Lung (tissue), 11 donors: ENCODE measurements at regions not wholly inside any gene's neighbourhood (a gene's known extent, or its start where the extent isn't known, plus 50 kb on each side); places are given as distances from the start of the nearest gene placed in this dataset.

Source experiments
- ATAC-seq: fragments of 200-7000 bp; cut with Tn5 transposase; one replicate; pipeline ENCODE4 v1.9.1; 2020; ENCODE audit warnings: moderate number of reproducible peaks; ENCODE audit not compliant: insufficient read depth, low FRiP score
- DNase-seq, 3 donors: peaks; one replicate each; pipeline ENCODE4 v3.0.0-alpha.2; 2013 to 2017
- H3K27ac ChIP-seq, 2 donors: one replicate each; pipeline ENCODE4 v1.5.1; 2013; ENCODE audit warnings: mild to moderate bottlenecking in 2 of 2, moderate library complexity in 2 of 2, control low read depth in 1 of 2, inconsistent platforms in 1 of 2, low read depth in 1 of 2, low read length in 1 of 2
- H3K27me3 ChIP-seq, 3 donors: one replicate each; pipeline ENCODE4 v1.5.1; 2013; ENCODE audit warnings: low read length in 2 of 3; ENCODE audit not compliant: control insufficient read depth in 3 of 3, insufficient read depth in 3 of 3
- H3K36me3 ChIP-seq, 4 donors: one replicate each; pipeline ENCODE4 v1.5.1; 2013; ENCODE audit warnings: low read length in 4 of 4, mild to moderate bottlenecking in 1 of 4, moderate library complexity in 1 of 4; ENCODE audit not compliant: control insufficient read depth in 4 of 4, insufficient read depth in 4 of 4
- H3K4me1 ChIP-seq, 5 donors: one replicate each; pipeline ENCODE4 v1.5.1; 2013; ENCODE audit warnings: low read length in 5 of 5, mild to moderate bottlenecking in 2 of 5, moderate library complexity in 1 of 5; ENCODE audit not compliant: control insufficient read depth in 5 of 5, insufficient read depth in 5 of 5
- H3K4me3 ChIP-seq: one replicate; pipeline ENCODE4 v1.5.1; 2013; ENCODE audit warnings: mild to moderate bottlenecking, control low read depth, moderate library complexity
- H3K9ac ChIP-seq, 2 donors: one replicate each; pipeline ENCODE4 v1.5.1; 2013; ENCODE audit warnings: low read length in 2 of 2, control low read depth in 1 of 2; ENCODE audit not compliant: insufficient read depth in 1 of 2
- H3K9me3 ChIP-seq, 4 donors: one replicate each; pipeline ENCODE4 v1.5.1; 2013; ENCODE audit warnings: low read length in 3 of 4, mild to moderate bottlenecking in 1 of 4, moderate library complexity in 1 of 4; ENCODE audit not compliant: control insufficient read depth in 4 of 4, insufficient read depth in 3 of 4
- CTCF ChIP-seq: IDR thresholded peaks from 2 replicates; pipeline ENCODE4 v1.5.1; 2012; ENCODE audit warnings: mild to moderate bottlenecking; ENCODE audit errors: control extremely low read depth, extremely low read depth
- WGBS, 2 donors: extraction: QIAGEN DNeasy Blood & Tissue Kit; methylation state at CpG; one replicate each; pipeline ENCODE4 v1.1.7; 2013; 5-methylcytosine and 5-hydroxymethylcytosine counted together
- donor health status: control.
- donor health status: control.
- donor health status: Bipolar disorder and iron deficiency.
- donor health status: healthy.
- donor health status: DM: yes; HTN: yes; CAD: no.

GRCh38 chr13:103263448-103263847 lies 197.2 kb upstream of the SLC10A2 start:
- H3K4me3 ChIP-seq, result no peak overlapping the region
- ATAC-seq (no peak), DNase-seq (no peak)
- no peak for TF ChIP-seq CTCF
- 71 to 84% methylated on average over 3 of the region's 3 CpGs for WGBS, 2 donors
- H3K4me1 ChIP-seq, result no peaks in the 10 kb centered on the region
- H3K27me3 ChIP-seq, result no peaks in the 10 kb centered on the region
- H3K9me3 ChIP-seq, result peaks cover 0 to 11% (median 2%) of the 10 kb centered on the region in 4 donors
- no peak overlapping the region for H3K9ac ChIP-seq
- H3K27ac ChIP-seq, result no peak overlapping the region
- no peaks in the 10 kb centered on the region for H3K36me3 ChIP-seq

GRCh38 chr13:103255587-103256301 lies 189.5 kb upstream of the SLC10A2 start:
- Histone ChIP-seq H3K4me1 (no peaks in the 10 kb centered on the region), H3K9me3 (peaks cover 0 to 9% (median 1%) of the 10 kb centered on the region in 4 donors), H3K9ac (no peak overlapping the region), H3K27me3 (no peaks in the 10 kb centered on the region), H3K36me3 (no peaks in the 10 kb centered on the region), H3K27ac (no peak overlapping the region), H3K4me3 (no peak overlapping the region)
- no peak for TF ChIP-seq CTCF
- ATAC-seq, result no peak
- 50 to 75% methylated on average over 4 of the region's 4 CpGs for WGBS, 2 donors
- DNase-seq, result no peak

- ATAC-seq (no peak), DNase-seq (no peak)
- Histone ChIP-seq H3K36me3 (no peaks in the 10 kb centered on the region), H3K9ac (no peak overlapping the region), H3K4me1 (no peaks in the 10 kb centered on the region), H3K27me3 (no peaks in the 10 kb centered on the region), H3K9me3 (peaks cover 0 to 9% (median 1%) of the 10 kb centered on the region in 4 donors), H3K27ac (no peak overlapping the region), H3K4me3 (no peak overlapping the region)
- TF ChIP-seq CTCF, result no peak
- 92 to 93% methylated on average over 1 of the region's 1 CpG for WGBS, 2 donors
These were observed 183.9 kb upstream of the SLC10A2 start for GRCh38 chr13:103250071-103250470.
